ENCODE measurements at regions not wholly inside any gene's neighbourhood (a gene's known extent, or its start where the extent isn't known, plus 50 kb on each side); places are given as distances from the start of the nearest gene placed in this dataset.

- TF ChIP-seq POLR2AphosphoS5 (IDR thresholded peaks at IDR 0.05; ENCODE audit: insufficient read depth, low read depth, low read length) = no peak
- no peak for TF ChIP-seq CTCF (IDR thresholded peaks at IDR 0.05; ENCODE audit: extremely low read depth in 1 of 2, insufficient read depth in 1 of 2, low read depth in 1 of 2, low read length in 2 of 2)
- no peak for TF ChIP-seq POLR2A (IDR thresholded peaks at IDR 0.05; ENCODE audit: low read depth, low read length)
- TF ChIP-seq EZH2 (IDR thresholded peaks at IDR 0.05; ENCODE audit: borderline replicate concordance, low read depth, low read length, severe bottlenecking) = no peak
- no peak for TF ChIP-seq FOS (IDR thresholded peaks at IDR 0.05; ENCODE audit: borderline replicate concordance, insufficient read depth, low read length)
- TF ChIP-seq JUN (IDR thresholded peaks at IDR 0.05; ENCODE audit: borderline replicate concordance, insufficient read depth, insufficient read length, low read depth) = no peak
- no peak for TF ChIP-seq MAX (IDR thresholded peaks at IDR 0.05; ENCODE audit: insufficient read depth, insufficient read length)
- TF ChIP-seq MYC (IDR thresholded peaks at IDR 0.05; ENCODE audit: low read depth, low read length) = no peak
- TF ChIP-seq GATA2 (IDR thresholded peaks at IDR 0.05; ENCODE audit: insufficient read depth, insufficient read length, low read depth, low read length) = no peak
Measured at GRCh38 chr15:98121536-98121935, 161.0 kb downstream of the ARRDC4 start.
